Astrocyte (in vitro differentiated cells and primary cell): ENCODE measurements at regions not wholly inside any gene's neighbourhood (a gene's known extent, or its start where the extent isn't known, plus 50 kb on each side); places are given as distances from the start of the nearest gene placed in this dataset.

Experiments
- CTCF ChIP-seq: IDR thresholded peaks from 2 replicates; pipeline ENCODE4 v1.5.1; 2011; ENCODE audit warnings: low read depth, mild to moderate bottlenecking, inconsistent platforms, low read length, moderate library complexity; ENCODE audit not compliant: insufficient read depth
- EZH2 ChIP-seq: IDR thresholded peaks from 2 replicates; pipeline ENCODE4 v1.6.1; 2012; ENCODE audit warnings: mild to moderate bottlenecking, low read length, inconsistent platforms; ENCODE audit not compliant: insufficient read depth

- TF ChIP-seq CTCF (no peak), EZH2 (no peak)
Measured at GRCh38 chr15:87131067-87131466, 1051.4 kb downstream of the AGBL1 start.
